ENCODE measurements at regions not wholly inside any gene's neighbourhood (a gene's known extent, or its start where the extent isn't known, plus 50 kb on each side); places are given as distances from the start of the nearest gene placed in this dataset.
"Not testable (repeated sequence)": the region's sequence is repeated elsewhere in the genome, so short reads cannot be mapped to it uniquely, and the experiment has no call there.

- no peaks in the 10 kb centered on the region for H3K36me3 ChIP-seq (ENCODE audit: control insufficient read depth in 2 of 2, extremely low read depth in 1 of 2, insufficient read depth in 1 of 2, low read length in 1 of 2)
- POLR2A ChIA-PET: no interaction called here
- DNase-seq (no peak), ATAC-seq (replicated peaks in 1 of 4) (no peak)
- H3K4me3 ChIP-seq (ENCODE audit: control insufficient read depth in 1 of 2, extremely low read depth in 1 of 2, low read length in 1 of 2): no peak overlapping the region
- no peaks in the 10 kb centered on the region for H3K27me3 ChIP-seq (replicated peaks in 1 of 2; ENCODE audit: control insufficient read depth in 2 of 2, extremely low read depth in 1 of 2, insufficient read depth in 2 of 2, low read length in 1 of 2)
- H3K36me3 Mint-ChIP-seq: no peaks in the 10 kb centered on the region
- no peaks in the 10 kb centered on the region for H3K9me3 ChIP-seq
- WGBS (ENCODE audit: insufficient coverage): no CpG with 5 or more reads among the region's 3 CpGs
- H3K4me3 Mint-ChIP-seq: no peak overlapping the region
- no peak overlapping the region for H3K27ac Mint-ChIP-seq
- H3K4me1 Mint-ChIP-seq: no peaks in the 10 kb centered on the region
- H3K9me3 Mint-ChIP-seq: peaks cover 7 to 12% (median 11%) of the 10 kb centered on the region in 3 donors
- H3K27me3 Mint-ChIP-seq: no peaks in the 10 kb centered on the region
- no peaks in the 10 kb centered on the region for H3K4me1 ChIP-seq (ENCODE audit: control insufficient read depth in 1 of 2, extremely low read depth in 1 of 2, insufficient read depth in 2 of 2, low read length in 2 of 2)
- CTCF ChIA-PET: no interaction called here
- no peak overlapping the region for H3K27ac ChIP-seq (ENCODE audit: low read length)
These were observed 744.7 kb upstream of the CCDC179 start for GRCh38 chr11:23604966-23605365.

GRCh38 chr11:23606191-23606590 is 745.9 kb upstream of the CCDC179 start:
- Mint-ChIP-seq H3K36me3 (no peaks in the 10 kb centered on the region), H3K9me3 (peaks cover 2 to 9% (median 3%) of the 10 kb centered on the region in 3 donors), H3K27ac (no peak overlapping the region), H3K4me3 (no peak overlapping the region), H3K27me3 (no peaks in the 10 kb centered on the region), H3K4me1 (no peaks in the 10 kb centered on the region)
- no peak overlapping the region for H3K4me3 ChIP-seq (ENCODE audit: control insufficient read depth in 1 of 2, extremely low read depth in 1 of 2, low read length in 1 of 2)
- H3K4me1 ChIP-seq (ENCODE audit: control insufficient read depth in 1 of 2, extremely low read depth in 1 of 2, insufficient read depth in 2 of 2, low read length in 2 of 2): no peaks in the 10 kb centered on the region
- ATAC-seq (replicated peaks in 1 of 4) (no peak), DNase-seq (no peak)
- no peaks in the 10 kb centered on the region for H3K9me3 ChIP-seq
- no CpG with 5 or more reads among the region's 1 CpG for WGBS (ENCODE audit: insufficient coverage)
- no peaks in the 10 kb centered on the region for H3K27me3 ChIP-seq (replicated peaks in 1 of 2; ENCODE audit: control insufficient read depth in 2 of 2, extremely low read depth in 1 of 2, insufficient read depth in 2 of 2, low read length in 1 of 2)
- CTCF ChIA-PET: no interaction called here
- no peak overlapping the region for H3K27ac ChIP-seq (ENCODE audit: low read length)
- no peaks in the 10 kb centered on the region for H3K36me3 ChIP-seq (ENCODE audit: control insufficient read depth in 2 of 2, extremely low read depth in 1 of 2, insufficient read depth in 1 of 2, low read length in 1 of 2)
- POLR2A ChIA-PET: no interaction called here

GRCh38 chr11:23611726-23612125 is 751.5 kb upstream of the CCDC179 start:
- H3K27me3 Mint-ChIP-seq: no peaks in the 10 kb centered on the region
- H3K27ac ChIP-seq (ENCODE audit: low read length): no peak overlapping the region
- no peak overlapping the region for H3K4me3 Mint-ChIP-seq
- H3K9me3 ChIP-seq: no peaks in the 10 kb centered on the region
- no peak overlapping the region for H3K4me3 ChIP-seq (ENCODE audit: control insufficient read depth in 1 of 2, extremely low read depth in 1 of 2, low read length in 1 of 2)
- H3K4me1 ChIP-seq (ENCODE audit: control insufficient read depth in 1 of 2, extremely low read depth in 1 of 2, insufficient read depth in 2 of 2, low read length in 2 of 2): no peaks in the 10 kb centered on the region
- no peak for ATAC-seq (replicated peaks in 1 of 4)
- WGBS (ENCODE audit: insufficient coverage): 67% methylated on average over 2 of the region's 3 CpGs
- peaks cover 0 to 12% (median 6%) of the 10 kb centered on the region in 3 donors for H3K9me3 Mint-ChIP-seq
- H3K4me1 Mint-ChIP-seq: no peaks in the 10 kb centered on the region
- H3K27ac Mint-ChIP-seq: no peak overlapping the region
- no peak for DNase-seq
- ChIA-PET CTCF (no interaction called here), POLR2A (interaction anchor here in 1 of 2 donors (0.6 kb wide), 1 partner anchor 169 kb away, joined by 3 read pairs; no protein-coding TSS in a partner anchor)
- no peaks in the 10 kb centered on the region for H3K36me3 ChIP-seq (ENCODE audit: control insufficient read depth in 2 of 2, extremely low read depth in 1 of 2, insufficient read depth in 1 of 2, low read length in 1 of 2)
- no peaks in the 10 kb centered on the region for H3K27me3 ChIP-seq (replicated peaks in 1 of 2; ENCODE audit: control insufficient read depth in 2 of 2, extremely low read depth in 1 of 2, insufficient read depth in 2 of 2, low read length in 1 of 2)
- no peaks in the 10 kb centered on the region for H3K36me3 Mint-ChIP-seq

GRCh38 chr11:23620617-23621016 is 760.3 kb upstream of the CCDC179 start:
- DNase-seq: no peak
- Mint-ChIP-seq H3K9me3 (peaks cover 4 to 26% (median 5%) of the 10 kb centered on the region in 3 donors), H3K4me1 (no peaks in the 10 kb centered on the region), H3K27me3 (no peaks in the 10 kb centered on the region), H3K27ac (no peak overlapping the region), H3K4me3 (no peak overlapping the region), H3K36me3 (no peaks in the 10 kb centered on the region)
- ChIA-PET CTCF (no interaction called here), POLR2A (no interaction called here)
- Histone ChIP-seq H3K36me3 (ENCODE audit: control insufficient read depth in 2 of 2, extremely low read depth in 1 of 2, insufficient read depth in 1 of 2, low read length in 1 of 2) (no peaks in the 10 kb centered on the region), H3K4me3 (ENCODE audit: control insufficient read depth in 1 of 2, extremely low read depth in 1 of 2, low read length in 1 of 2) (no peak overlapping the region), H3K4me1 (ENCODE audit: control insufficient read depth in 1 of 2, extremely low read depth in 1 of 2, insufficient read depth in 2 of 2, low read length in 2 of 2) (no peaks in the 10 kb centered on the region), H3K27me3 (replicated peaks in 1 of 2; ENCODE audit: control insufficient read depth in 2 of 2, extremely low read depth in 1 of 2, insufficient read depth in 2 of 2, low read length in 1 of 2) (no peaks in the 10 kb centered on the region), H3K9me3 (no peaks in the 10 kb centered on the region), H3K27ac (ENCODE audit: low read length) (no peak overlapping the region)
- ATAC-seq (replicated peaks in 1 of 4): no peak

GRCh38 chr11:23632293-23632692 is 772.0 kb upstream of the CCDC179 start:
- no peaks in the 10 kb centered on the region for H3K4me1 ChIP-seq (ENCODE audit: control insufficient read depth in 1 of 2, extremely low read depth in 1 of 2, insufficient read depth in 2 of 2, low read length in 2 of 2)
- WGBS (ENCODE audit: insufficient coverage): no CpG with 5 or more reads among the region's 2 CpGs
- no peaks in the 10 kb centered on the region for H3K4me1 Mint-ChIP-seq
- H3K27ac ChIP-seq (ENCODE audit: low read length): no peak overlapping the region
- no peak overlapping the region for H3K4me3 Mint-ChIP-seq
- POLR2A ChIA-PET: no interaction called here
- DNase-seq: no peak
- H3K9me3 Mint-ChIP-seq: peaks cover 10 to 23% (median 21%) of the 10 kb centered on the region in 3 donors
- CTCF ChIA-PET: no interaction called here
- no peak overlapping the region for H3K4me3 ChIP-seq (ENCODE audit: control insufficient read depth in 1 of 2, extremely low read depth in 1 of 2, low read length in 1 of 2)
- no peak for ATAC-seq (replicated peaks in 1 of 4)
- no peaks in the 10 kb centered on the region for H3K9me3 ChIP-seq
- H3K36me3 Mint-ChIP-seq: no peaks in the 10 kb centered on the region
- H3K27me3 ChIP-seq (replicated peaks in 1 of 2; ENCODE audit: control insufficient read depth in 2 of 2, extremely low read depth in 1 of 2, insufficient read depth in 2 of 2, low read length in 1 of 2): no peaks in the 10 kb centered on the region
- no peak overlapping the region for H3K27ac Mint-ChIP-seq
- H3K27me3 Mint-ChIP-seq: no peaks in the 10 kb centered on the region
- no peaks in the 10 kb centered on the region for H3K36me3 ChIP-seq (ENCODE audit: control insufficient read depth in 2 of 2, extremely low read depth in 1 of 2, insufficient read depth in 1 of 2, low read length in 1 of 2)

- no CpG with 5 or more reads among the region's 1 CpG for WGBS (ENCODE audit: insufficient coverage)
- Mint-ChIP-seq H3K4me1 (no peaks in the 10 kb centered on the region), H3K27me3 (no peaks in the 10 kb centered on the region), H3K4me3 (no peak overlapping the region), H3K36me3 (no peaks in the 10 kb centered on the region), H3K9me3 (peaks cover 14 to 25% (median 21%) of the 10 kb centered on the region in 3 donors), H3K27ac (no peak overlapping the region)
- no peaks in the 10 kb centered on the region for H3K36me3 ChIP-seq (ENCODE audit: control insufficient read depth in 2 of 2, extremely low read depth in 1 of 2, insufficient read depth in 1 of 2, low read length in 1 of 2)
- no peak for DNase-seq
- no peak for ATAC-seq (replicated peaks in 1 of 4)
- no peaks in the 10 kb centered on the region for H3K9me3 ChIP-seq
- no peak overlapping the region for H3K27ac ChIP-seq (ENCODE audit: low read length)
- CTCF ChIA-PET: interaction anchor here in 1 of 2 donors (0.6 kb wide), 1 partner anchor 37 kb away, joined by 4 read pairs; no protein-coding TSS in a partner anchor
- H3K4me1 ChIP-seq (ENCODE audit: control insufficient read depth in 1 of 2, extremely low read depth in 1 of 2, insufficient read depth in 2 of 2, low read length in 2 of 2): no peaks in the 10 kb centered on the region
- no peaks in the 10 kb centered on the region for H3K27me3 ChIP-seq (replicated peaks in 1 of 2; ENCODE audit: control insufficient read depth in 2 of 2, extremely low read depth in 1 of 2, insufficient read depth in 2 of 2, low read length in 1 of 2)
- H3K4me3 ChIP-seq (ENCODE audit: control insufficient read depth in 1 of 2, extremely low read depth in 1 of 2, low read length in 1 of 2): no peak overlapping the region
- POLR2A ChIA-PET: no interaction called here
These were observed 784.2 kb upstream of the CCDC179 start for GRCh38 chr11:23644443-23644842.

- H3K4me3 ChIP-seq (ENCODE audit: control insufficient read depth in 1 of 2, extremely low read depth in 1 of 2, low read length in 1 of 2); H3K4me1 Mint-ChIP-seq; H3K27me3 Mint-ChIP-seq; H3K36me3 Mint-ChIP-seq; H3K4me1 ChIP-seq (ENCODE audit: control insufficient read depth in 1 of 2, extremely low read depth in 1 of 2, insufficient read depth in 2 of 2, low read length in 2 of 2); H3K4me3 Mint-ChIP-seq; H3K27ac ChIP-seq (ENCODE audit: low read length); H3K36me3 ChIP-seq (ENCODE audit: control insufficient read depth in 2 of 2, extremely low read depth in 1 of 2, insufficient read depth in 1 of 2, low read length in 1 of 2); POLR2A ChIA-PET; DNase-seq; ATAC-seq (replicated peaks in 1 of 4); H3K27me3 ChIP-seq (replicated peaks in 1 of 2; ENCODE audit: control insufficient read depth in 2 of 2, extremely low read depth in 1 of 2, insufficient read depth in 2 of 2, low read length in 1 of 2); CTCF ChIA-PET; H3K27ac Mint-ChIP-seq; H3K9me3 ChIP-seq: not testable (repeated sequence)
- H3K9me3 Mint-ChIP-seq: peaks cover 16 to 26% (median 19%) of the 10 kb centered on the region in 3 donors
- 93% methylated on average over 11 of the region's 20 CpGs for WGBS (ENCODE audit: insufficient coverage)
These were observed 792.1 kb upstream of the CCDC179 start for GRCh38 chr11:23652336-23652735.
